OCI-LY3 (cell line): ENCODE measurements at regions not wholly inside any gene's neighbourhood (a gene's known extent, or its start where the extent isn't known, plus 50 kb on each side); places are given as distances from the start of the nearest gene placed in this dataset.

Experiments
- CTCF ChIP-seq: fragments of 200-600, 300-600 bp; sonication (generic); IDR thresholded peaks from 2 replicates; pipeline ENCODE4 v1.5.1; 2014; ENCODE audit warnings: antibody characterized with exemption, low read length, low read depth
- EZH2phosphoT487 ChIP-seq: fragments of 200-600 bp; shearing (Covaris generic); IDR thresholded peaks from 2 replicates; pipeline ENCODE4 v1.6.1; 2018; ENCODE audit warnings: antibody characterized with exemption, mixed run types, low read depth

- TF ChIP-seq CTCF (no peak), EZH2phosphoT487 (no peak)
Observed at GRCh38 chr4:44914748-44915147, 188.4 kb upstream of the GNPDA2 start.
